GM12892 (cell line): ENCODE measurements at regions not wholly inside any gene's neighbourhood (a gene's known extent, or its start where the extent isn't known, plus 50 kb on each side); places are given as distances from the start of the nearest gene placed in this dataset.

ENCODE experiments used
- POLR2A ChIP-seq: IDR thresholded peaks from 2 replicates; pipeline ENCODE4 v1.6.1; 2011; ENCODE audit warnings: low read depth, low read length, control low read depth
- POLR2AphosphoS5 ChIP-seq: IDR thresholded peaks from 2 replicates; pipeline ENCODE4 v1.6.1; 2011; ENCODE audit warnings: low read depth, low read length, control low read depth
- TAF1 ChIP-seq: IDR thresholded peaks from 2 replicates; pipeline ENCODE4 v1.6.1; 2011; ENCODE audit warnings: low read depth, mild to moderate bottlenecking, control low read depth, low read length, borderline replicate concordance

DNA sequence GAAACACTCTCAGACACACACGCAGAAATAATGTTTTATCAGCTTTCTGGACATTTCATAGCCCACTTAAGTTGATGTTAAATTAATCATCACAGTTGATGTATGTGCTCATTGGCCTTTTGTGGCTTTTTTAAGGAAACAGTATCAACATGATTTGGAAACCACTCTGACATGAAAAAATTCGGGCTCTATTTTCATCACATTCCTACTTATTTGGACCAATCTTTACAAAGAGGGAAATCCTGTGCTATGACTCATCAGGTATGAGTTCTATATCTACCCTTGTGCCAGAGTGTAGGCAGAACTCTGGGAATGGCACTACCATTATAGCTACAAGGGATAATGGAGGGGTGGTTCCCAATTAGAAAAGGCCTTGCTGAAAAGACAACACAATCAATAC, 388.4 kb upstream of the PTGER4 start:
- no peak for TF ChIP-seq POLR2A
- TF ChIP-seq POLR2AphosphoS5, result no peak
- TF ChIP-seq TAF1, result no peak
